Adrenal gland (tissue), 9 donors: ENCODE measurements at regions not wholly inside any gene's neighbourhood (a gene's known extent, or its start where the extent isn't known, plus 50 kb on each side); places are given as distances from the start of the nearest gene placed in this dataset.

Experiments
- DNase-seq, 7 donors: peaks; one replicate each; pipeline ENCODE4 v3.0.0-alpha.2; 2019 to 2020
- H3K27ac ChIP-seq, 5 donors: fragments of 200-600 bp; sonication (generic) in 4 of 5; 1 replicate in 3 of 5; 2 replicates in 2 of 5; pipeline versions ENCODE4 v1.5.1 to v1.8.0; 2016 to 2020; ENCODE audit warnings: mild to moderate bottlenecking in 1 of 5
- H3K27me3 ChIP-seq: fragments of 200-600 bp; 2 replicates; pipeline ENCODE4 v1.8.0; 2021
- H3K36me3 ChIP-seq, 2 donors: fragments of 200-600 bp; replicated peaks in 1 of 2; 1 replicate in 1 of 2; 2 replicates in 1 of 2; pipeline versions ENCODE4 v1.5.1 to v1.8.0; 2018 to 2022
- H3K4me1 ChIP-seq, 2 donors: fragments of 200-600 bp; replicated peaks in 1 of 2; 1 replicate in 1 of 2; 2 replicates in 1 of 2; pipeline versions ENCODE4 v1.5.1 to v1.8.0; 2018 to 2021
- H3K4me3 ChIP-seq, 4 donors: fragments of 200-600 bp; sonication (generic) in 3 of 4; one replicate each; pipeline ENCODE4 v1.5.1; 2016 to 2018
- H3K9me3 ChIP-seq, 3 donors: fragments of 200-600 bp; sonication (generic) in 1 of 3; replicated peaks in 1 of 3; 1 replicate in 2 of 3; 2 replicates in 1 of 3; pipeline versions ENCODE4 v1.5.1 to v1.8.0; 2016 to 2021
- CTCF ChIP-seq, 6 experiments: fragments of 450-650 bp in 4 of 6; fragments of 200-600 bp in 2 of 6; sonication (generic) in 1 of 6; IDR thresholded peaks; 1 replicate in 5 of 6; 2 replicates in 1 of 6; pipeline versions ENCODE4 v1.5.1 to v1.8.0; 2016 to 2021; ENCODE audit warnings: antibody characterized with exemption in 6 of 6, mild to moderate bottlenecking in 2 of 6, moderate library complexity in 1 of 6
- POLR2A ChIP-seq, 2 donors: fragments of 450-650 bp; IDR thresholded peaks; one replicate each; pipeline ENCODE4 v1.6.1; 2017; ENCODE audit warnings: antibody characterized with exemption in 2 of 2, mild to moderate bottlenecking in 2 of 2, moderate library complexity in 1 of 2
- WGBS, 4 donors: extraction: QIAGEN DNeasy Blood & Tissue Kit in 2 of 4; methylation state at CpG; one replicate each; pipeline versions ENCODE4 v1.1.5 to v1.1.7; 2013 to 2017; 5-methylcytosine and 5-hydroxymethylcytosine counted together
- intact Hi-C, 2 donors: fragments of 100-400 bp; cut with DNase I; formaldehyde crosslinking; loops; one replicate each; pipeline versions ENCODE4 v1.14.1 to v1.15.0; 2022 to 2023
- donor health status: healthy with polysubstance abuse.
- donor health status: Bipolar disorder and iron deficiency.
- donor health status: DM: yes; HTN: yes; CAD: no.
- donor health status: DM: no; HTN: no; CAD: no.
- donor health status: DM: no; HTN: no; CAD: no.

GRCh38 chr1:194387531-194387930, 1201.1 kb upstream of the B3GALT2 start:
- Histone ChIP-seq H3K27me3 (no peaks in the 10 kb centered on the region), H3K27ac (no peak overlapping the region), H3K36me3 (no peaks in the 10 kb centered on the region), H3K9me3 (no peaks in the 10 kb centered on the region), H3K4me1 (no peaks in the 10 kb centered on the region), H3K4me3 (no peak overlapping the region)
- DNase-seq, result no peak
- intact Hi-C loops, result no loop called here
- no peak for TF ChIP-seq POLR2A (IDR thresholded peaks at IDR 0.05)
- TF ChIP-seq CTCF (IDR thresholded peaks at IDR 0.05), result no peak

- TF ChIP-seq POLR2A (IDR thresholded peaks at IDR 0.05) (no peak), CTCF (IDR thresholded peaks at IDR 0.05) (no peak)
- intact Hi-C loops, result no loop called here
- H3K4me3 ChIP-seq, result no peak overlapping the region
- no peaks in the 10 kb centered on the region for H3K4me1 ChIP-seq
- H3K9me3 ChIP-seq, result no peaks in the 10 kb centered on the region
- no peak for DNase-seq
- no peak overlapping the region for H3K27ac ChIP-seq
- no peaks in the 10 kb centered on the region for H3K36me3 ChIP-seq
- H3K27me3 ChIP-seq, result no peaks in the 10 kb centered on the region
Observed at GRCh38 chr1:194378517-194378916, 1192.1 kb upstream of the B3GALT2 start.

DNA sequence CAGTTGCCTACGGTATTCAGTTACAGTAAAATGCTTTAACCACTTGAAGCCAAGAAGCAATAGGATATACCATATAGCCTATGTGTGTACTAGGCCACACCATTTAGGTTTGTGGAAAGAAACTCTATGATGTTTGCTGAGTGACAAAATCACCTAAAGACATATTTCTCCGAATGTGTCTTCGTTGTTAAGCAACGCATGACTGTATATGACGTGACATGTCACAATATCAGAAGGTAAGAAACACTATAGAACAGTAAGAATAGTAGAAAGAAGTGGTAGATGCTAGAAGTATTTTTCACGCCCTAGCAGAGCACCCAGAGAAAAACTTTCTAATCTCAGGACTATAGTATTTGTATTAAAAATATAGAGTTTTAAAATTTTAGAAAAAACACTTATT, 1188.2 kb upstream of the B3GALT2 start:
- TF ChIP-seq CTCF (IDR thresholded peaks at IDR 0.05), result no peak
- TF ChIP-seq POLR2A (IDR thresholded peaks at IDR 0.05), result no peak
- Histone ChIP-seq H3K27me3 (no peaks in the 10 kb centered on the region), H3K4me3 (no peak overlapping the region), H3K4me1 (no peaks in the 10 kb centered on the region), H3K36me3 (no peaks in the 10 kb centered on the region), H3K27ac (no peak overlapping the region), H3K9me3 (no peaks in the 10 kb centered on the region)
- DNase-seq, result no peak
- WGBS, 4 donors, result 84 to 89% (median 87%) methylated on average over 6 of the region's 6 CpGs
- intact Hi-C loops, result no loop called here

DNA sequence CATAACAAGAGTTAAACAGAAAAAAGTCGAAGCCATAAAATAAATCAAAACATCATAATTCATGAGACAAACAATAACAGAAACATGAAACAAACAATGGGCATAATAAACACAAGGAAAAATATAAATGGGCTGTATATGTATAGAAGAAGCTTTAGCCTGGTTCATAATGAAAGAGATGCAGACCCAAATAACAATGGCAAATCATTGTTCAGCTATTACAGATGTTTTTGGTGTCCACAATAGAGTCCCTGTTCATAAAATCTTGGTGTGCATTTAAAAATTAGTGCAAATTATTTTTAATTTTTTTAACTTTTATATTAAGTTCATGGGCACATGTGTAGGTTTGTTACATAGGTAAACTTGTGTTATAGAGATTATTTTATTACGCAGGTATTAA, 1185.9 kb upstream of the B3GALT2 start:
- H3K36me3 ChIP-seq, result no peaks in the 10 kb centered on the region
- no peak for DNase-seq
- H3K27ac ChIP-seq, result no peak overlapping the region
- H3K9me3 ChIP-seq, result no peaks in the 10 kb centered on the region
- TF ChIP-seq POLR2A (IDR thresholded peaks at IDR 0.05), result no peak
- TF ChIP-seq CTCF (IDR thresholded peaks at IDR 0.05), result no peak
- intact Hi-C loops, result no loop called here
- H3K4me1 ChIP-seq, result no peaks in the 10 kb centered on the region
- WGBS, 4 donors, result 47 to 71% (median 59%) methylated on average over 2 of the region's 2 CpGs
- H3K27me3 ChIP-seq, result no peaks in the 10 kb centered on the region
- no peak overlapping the region for H3K4me3 ChIP-seq
